Erythroblast (primary cell): ENCODE measurements at regions not wholly inside any gene's neighbourhood (a gene's known extent, or its start where the extent isn't known, plus 50 kb on each side); places are given as distances from the start of the nearest gene placed in this dataset.

Experiments
- DNase-seq, 2 experiments: peaks; one replicate each; lab custom pipeline; 2025; lab: John Stamatoyannopoulos, UW
- GATA1 ChIP-seq: IDR thresholded peaks from 2 replicates; pipeline ENCODE4 v1.6.1; 2011; ENCODE audit warnings: low read depth, mild to moderate bottlenecking, control low read depth, low read length, moderate library complexity
- POLR2A ChIP-seq: IDR thresholded peaks from 2 replicates; pipeline ENCODE4 v1.6.1; 2011; ENCODE audit warnings: mild to moderate bottlenecking, low read length

- DNase-seq, result no peak
- TF ChIP-seq POLR2A, result no peak
- TF ChIP-seq GATA1, result no peak
Observed at GRCh38 chr6:39997101-39997635, 62.9 kb upstream of the MOCS1 start.

GRCh38 chr6:39995633-39996032 is 61.4 kb upstream of the MOCS1 start:
- TF ChIP-seq POLR2A, result no peak
- TF ChIP-seq GATA1, result no peak
- no peak for DNase-seq

DNA sequence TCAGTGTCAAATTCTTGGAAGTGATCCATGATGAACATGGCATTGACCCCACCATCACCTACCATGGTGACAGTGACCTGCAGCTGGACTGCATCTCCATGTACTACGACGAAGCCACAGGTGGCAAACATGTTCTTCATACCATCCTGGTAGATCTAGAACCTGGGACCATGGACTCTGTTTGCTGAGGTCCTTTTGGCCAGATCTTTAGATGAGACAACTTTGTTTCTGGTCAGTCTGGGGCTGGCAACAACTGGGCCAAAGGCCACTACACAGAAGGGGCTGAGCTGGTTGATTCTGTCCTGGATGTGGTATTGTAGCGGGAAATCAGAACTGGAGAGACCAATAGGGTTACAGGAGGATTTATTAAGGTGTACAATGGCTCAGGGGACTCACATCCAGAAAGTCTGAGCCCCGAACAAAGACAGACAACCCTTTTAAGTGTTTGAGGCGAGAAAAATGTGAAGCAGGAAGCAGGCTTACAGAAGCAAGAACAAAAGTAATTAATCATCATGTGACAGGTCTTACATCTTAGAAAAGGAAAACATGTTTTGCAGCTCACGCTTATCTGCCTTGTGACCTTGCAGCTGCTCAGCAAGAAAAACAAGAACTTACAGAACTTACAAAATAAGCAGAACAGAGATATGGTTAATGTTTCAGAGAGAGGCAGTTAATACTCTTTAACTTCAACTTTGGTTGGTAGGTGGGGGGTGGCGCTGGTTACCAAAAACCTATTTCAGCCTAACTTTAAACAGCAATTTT is 58.8 kb upstream of the MOCS1 start:
- DNase-seq, result no peak
- no peak for TF ChIP-seq GATA1
